ENCODE measurements at regions not wholly inside any gene's neighbourhood (a gene's known extent, or its start where the extent isn't known, plus 50 kb on each side); places are given as distances from the start of the nearest gene placed in this dataset.

- TF ChIP-seq CTCF (IDR thresholded peaks at IDR 0.05) (no peak), POLR2A (IDR thresholded peaks at IDR 0.05) (no peak)
Measured at GRCh38 chr6:119802464-119802863, 452.9 kb upstream of the MAN1A1 start.

All from tibial nerve (tissue), 3 donors.